GM12875 (cell line): ENCODE measurements at regions not wholly inside any gene's neighbourhood (a gene's known extent, or its start where the extent isn't known, plus 50 kb on each side); places are given as distances from the start of the nearest gene placed in this dataset.

Experiments
- H3K4me3 ChIP-seq: one replicate; pipeline ENCODE4 v1.5.1; 2011; ENCODE audit warnings: low read depth, low read length, control low read depth
- CTCF ChIP-seq: IDR thresholded peaks from 2 replicates; pipeline ENCODE4 v1.5.1; 2011; ENCODE audit warnings: low read depth, mild to moderate bottlenecking, control low read depth, inconsistent platforms, low read length, moderate library complexity, borderline replicate concordance; ENCODE audit not compliant: insufficient read depth

GRCh38 chr14:71833476-71833875 is 98.8 kb upstream of the RGS6 start:
- H3K4me3 ChIP-seq = no peak overlapping the region
- TF ChIP-seq CTCF = no peak

- no peak for TF ChIP-seq CTCF
- no peak overlapping the region for H3K4me3 ChIP-seq
Observed at GRCh38 chr14:71834284-71835204, 97.7 kb upstream of the RGS6 start.

- no peak for TF ChIP-seq CTCF
- H3K4me3 ChIP-seq = no peak overlapping the region
Observed at GRCh38 chr14:71852181-71852580, 80.0 kb upstream of the RGS6 start.

- peak; percentile 74 for TF ChIP-seq CTCF
- no peak overlapping the region for H3K4me3 ChIP-seq
Observed at GRCh38 chr14:71855399-71856036, 76.7 kb upstream of the RGS6 start.

- H3K4me3 ChIP-seq = no peak overlapping the region
Observed at GRCh38 chr14:71856199-71856919, 75.9 kb upstream of the RGS6 start.

GRCh38 chr14:71863049-71863448 is 69.2 kb upstream of the RGS6 start:
- no peak overlapping the region for H3K4me3 ChIP-seq
- TF ChIP-seq CTCF = no peak

More at GRCh38 chr14:71856199-71856919, 75.9 kb upstream of the RGS6 start:
- TF ChIP-seq CTCF = no peak
